ENCODE measurements at regions not wholly inside any gene's neighbourhood (a gene's known extent, or its start where the extent isn't known, plus 50 kb on each side); places are given as distances from the start of the nearest gene placed in this dataset.

GRCh38 chr11:19627566-19627965, 85.1 kb upstream of the NAV2 start:
- TF ChIP-seq CTCF (IDR thresholded peaks at IDR 0.05; ENCODE audit: borderline replicate concordance, extremely low read depth, low read length, poor library complexity, severe bottlenecking) = no peak
- no peak for TF ChIP-seq EZH2 (IDR thresholded peaks at IDR 0.05; ENCODE audit: borderline replicate concordance, low read depth, low read length, severe bottlenecking)
